ENCODE measurements at regions not wholly inside any gene's neighbourhood (a gene's known extent, or its start where the extent isn't known, plus 50 kb on each side); places are given as distances from the start of the nearest gene placed in this dataset.

DNA sequence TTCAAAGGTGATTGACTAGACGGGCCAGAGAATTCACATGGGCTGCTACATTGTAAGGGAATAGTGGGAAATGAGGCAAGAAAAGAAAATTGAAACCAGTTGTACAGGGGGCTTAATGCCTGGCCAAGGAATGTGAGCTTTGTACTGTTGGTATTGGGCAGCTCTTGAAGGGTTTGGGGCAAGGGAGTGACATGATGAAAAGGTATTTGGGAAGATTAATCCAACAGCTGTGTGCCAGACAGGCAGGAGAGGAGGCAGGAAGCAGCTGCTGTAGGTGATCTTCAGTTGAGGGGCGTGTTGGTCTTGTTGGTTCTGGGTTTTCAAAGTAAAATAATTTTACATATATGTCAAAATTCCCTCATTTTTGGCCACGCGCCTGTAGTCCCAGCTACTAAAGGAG, 384.5 kb upstream of the TENM3 start:
- Mint-ChIP-seq H3K4me1 (ENCODE audit: unreplicated experiment) (peaks cover 50% of the 10 kb centered on the region), H3K27me3 (ENCODE audit: unreplicated experiment) (no peaks in the 10 kb centered on the region), H3K9me3 (ENCODE audit: unreplicated experiment) (peaks cover 8% of the 10 kb centered on the region), H3K4me3 (ENCODE audit: unreplicated experiment) (no peak overlapping the region), H3K36me3 (ENCODE audit: unreplicated experiment) (no peaks in the 10 kb centered on the region), H3K27ac (ENCODE audit: unreplicated experiment) (no peak overlapping the region)
- DNase-seq (ENCODE audit: extremely low spot score, unreplicated experiment) = no peak
- TF ChIP-seq, protein P1, sequence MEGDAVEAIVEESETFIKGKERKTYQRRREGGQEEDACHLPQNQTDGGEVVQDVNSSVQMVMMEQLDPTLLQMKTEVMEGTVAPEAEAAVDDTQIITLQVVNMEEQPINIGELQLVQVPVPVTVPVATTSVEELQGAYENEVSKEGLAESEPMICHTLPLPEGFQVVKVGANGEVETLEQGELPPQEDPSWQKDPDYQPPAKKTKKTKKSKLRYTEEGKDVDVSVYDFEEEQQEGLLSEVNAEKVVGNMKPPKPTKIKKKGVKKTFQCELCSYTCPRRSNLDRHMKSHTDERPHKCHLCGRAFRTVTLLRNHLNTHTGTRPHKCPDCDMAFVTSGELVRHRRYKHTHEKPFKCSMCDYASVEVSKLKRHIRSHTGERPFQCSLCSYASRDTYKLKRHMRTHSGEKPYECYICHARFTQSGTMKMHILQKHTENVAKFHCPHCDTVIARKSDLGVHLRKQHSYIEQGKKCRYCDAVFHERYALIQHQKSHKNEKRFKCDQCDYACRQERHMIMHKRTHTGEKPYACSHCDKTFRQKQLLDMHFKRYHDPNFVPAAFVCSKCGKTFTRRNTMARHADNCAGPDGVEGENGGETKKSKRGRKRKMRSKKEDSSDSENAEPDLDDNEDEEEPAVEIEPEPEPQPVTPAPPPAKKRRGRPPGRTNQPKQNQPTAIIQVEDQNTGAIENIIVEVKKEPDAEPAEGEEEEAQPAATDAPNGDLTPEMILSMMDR (IDR thresholded peaks at IDR 0.05) = no peak

DNA sequence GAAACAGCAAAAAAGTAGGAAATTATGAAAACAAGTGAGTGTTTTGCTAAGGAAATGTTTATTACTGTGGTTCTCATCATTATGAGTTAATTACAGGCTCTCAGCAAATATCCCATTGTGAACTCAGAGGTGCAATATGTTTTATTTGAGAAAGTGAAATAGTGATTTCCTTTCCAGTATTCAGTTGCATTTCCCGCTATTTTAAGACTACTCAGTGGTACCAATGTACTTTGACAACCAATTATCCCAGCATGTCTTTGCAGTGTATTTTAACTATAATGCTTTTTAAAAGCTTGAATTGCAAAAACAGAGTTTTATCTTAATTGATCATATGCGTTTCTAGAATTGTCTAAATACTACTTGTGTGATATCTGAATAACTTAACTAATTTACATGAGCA, 383.8 kb upstream of the TENM3 start:
- H3K9me3 Mint-ChIP-seq (ENCODE audit: unreplicated experiment) = peaks cover 8% of the 10 kb centered on the region

DNA sequence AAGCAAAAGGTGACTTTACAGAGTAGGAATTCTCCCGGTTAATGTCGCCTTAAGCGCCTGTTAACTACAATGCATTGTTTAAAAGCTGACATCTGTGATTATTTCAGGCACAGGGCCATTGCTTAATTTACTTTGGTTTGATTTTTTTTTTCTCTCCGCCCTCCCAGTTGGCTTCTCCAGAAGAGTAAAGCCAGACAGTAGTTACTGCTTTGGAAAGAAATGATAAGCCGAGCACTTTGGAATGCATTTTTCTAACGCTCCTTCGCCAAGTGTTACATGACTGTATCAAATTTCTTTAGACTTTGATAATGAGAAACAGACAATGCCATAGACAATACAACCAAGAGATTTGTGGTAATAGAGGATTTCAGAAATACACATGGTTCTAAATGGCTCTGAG, 383.0 kb upstream of the TENM3 start:
- no peaks in the 10 kb centered on the region for H3K27me3 Mint-ChIP-seq (ENCODE audit: unreplicated experiment)
- no peak for DNase-seq (ENCODE audit: extremely low spot score, unreplicated experiment)
- H3K4me1 Mint-ChIP-seq (ENCODE audit: unreplicated experiment) = peaks cover 39% of the 10 kb centered on the region
- H3K9me3 Mint-ChIP-seq (ENCODE audit: unreplicated experiment) = peaks cover under 1% of the 10 kb centered on the region
- TF ChIP-seq, protein P1 (IDR thresholded peaks at IDR 0.05) = no peak
- no peaks in the 10 kb centered on the region for H3K36me3 Mint-ChIP-seq (ENCODE audit: unreplicated experiment)
- no peak overlapping the region for H3K4me3 Mint-ChIP-seq (ENCODE audit: unreplicated experiment)
- peak overlapping the region; percentile 69 for H3K27ac Mint-ChIP-seq (ENCODE audit: unreplicated experiment)

More for the DNA sequence above, 383.8 kb upstream of the TENM3 start:
- H3K4me3 Mint-ChIP-seq (ENCODE audit: unreplicated experiment) = no peak overlapping the region
- H3K36me3 Mint-ChIP-seq (ENCODE audit: unreplicated experiment) = no peaks in the 10 kb centered on the region
- H3K27me3 Mint-ChIP-seq (ENCODE audit: unreplicated experiment) = no peaks in the 10 kb centered on the region
- peaks cover 46% of the 10 kb centered on the region for H3K4me1 Mint-ChIP-seq (ENCODE audit: unreplicated experiment)
- H3K27ac Mint-ChIP-seq (ENCODE audit: unreplicated experiment) = no peak overlapping the region
- no peak for DNase-seq (ENCODE audit: extremely low spot score, unreplicated experiment)
- TF ChIP-seq, protein P1 (IDR thresholded peaks at IDR 0.05) = no peak

DNA sequence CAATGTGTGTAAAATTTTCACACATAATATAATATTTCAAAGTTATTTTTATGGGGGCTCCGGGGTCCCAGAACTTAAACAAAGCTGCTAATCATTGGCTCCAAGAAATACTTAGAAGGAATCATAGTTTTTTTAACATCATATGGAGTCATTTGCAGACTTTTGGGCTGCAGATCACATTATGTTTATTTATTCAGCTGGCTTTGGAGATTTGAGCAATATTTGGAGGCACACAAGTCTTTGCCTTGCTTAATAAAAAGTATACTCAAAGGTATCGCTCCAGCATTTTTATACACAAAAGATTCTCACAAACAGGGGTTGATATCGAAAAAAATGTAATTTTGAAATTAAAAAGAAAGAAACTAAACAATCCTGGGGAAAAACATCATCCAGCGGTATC, 382.5 kb upstream of the TENM3 start:
- DNase-seq (ENCODE audit: extremely low spot score, unreplicated experiment) = no peak
- H3K4me1 Mint-ChIP-seq (ENCODE audit: unreplicated experiment) = peaks cover 35% of the 10 kb centered on the region
- no peaks in the 10 kb centered on the region for H3K36me3 Mint-ChIP-seq (ENCODE audit: unreplicated experiment)
- no peaks in the 10 kb centered on the region for H3K27me3 Mint-ChIP-seq (ENCODE audit: unreplicated experiment)
- TF ChIP-seq, protein P1 (IDR thresholded peaks at IDR 0.05) = no peak
- no peak overlapping the region for H3K4me3 Mint-ChIP-seq (ENCODE audit: unreplicated experiment)
- H3K9me3 Mint-ChIP-seq (ENCODE audit: unreplicated experiment) = no peaks in the 10 kb centered on the region
- H3K27ac Mint-ChIP-seq (ENCODE audit: unreplicated experiment) = peak overlapping the region; percentile 69

DNA sequence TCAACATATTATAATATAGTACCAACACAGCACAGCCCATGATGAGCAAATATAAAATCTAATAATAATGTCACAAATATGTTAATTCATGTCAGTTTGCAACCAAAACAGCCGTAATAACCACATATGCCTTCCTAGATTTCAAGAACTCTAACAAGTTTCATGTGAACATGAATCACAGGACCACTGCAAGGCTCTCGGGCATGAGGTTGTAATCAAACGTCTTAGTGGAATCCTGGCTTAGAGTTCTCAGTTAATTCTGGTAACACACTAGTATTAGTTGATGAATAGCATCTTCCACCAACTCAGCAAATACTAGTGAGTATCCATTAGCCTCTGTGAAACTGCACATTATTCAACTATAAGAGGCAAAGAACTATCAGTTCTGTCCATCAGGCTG, 379.3 kb upstream of the TENM3 start:
- no peaks in the 10 kb centered on the region for H3K27me3 Mint-ChIP-seq (ENCODE audit: unreplicated experiment)
- H3K27ac Mint-ChIP-seq (ENCODE audit: unreplicated experiment) = no peak overlapping the region
- no peak overlapping the region for H3K4me3 Mint-ChIP-seq (ENCODE audit: unreplicated experiment)
- TF ChIP-seq, protein P1 (IDR thresholded peaks at IDR 0.05) = no peak
- no peaks in the 10 kb centered on the region for H3K36me3 Mint-ChIP-seq (ENCODE audit: unreplicated experiment)
- no peak for DNase-seq (ENCODE audit: extremely low spot score, unreplicated experiment)
- no peaks in the 10 kb centered on the region for H3K9me3 Mint-ChIP-seq (ENCODE audit: unreplicated experiment)
- H3K4me1 Mint-ChIP-seq (ENCODE audit: unreplicated experiment) = peaks cover 29% of the 10 kb centered on the region

Measured in osteocyte (in vitro differentiated cells).